Lung microvascular endothelial cell (primary cell): ENCODE measurements at regions not wholly inside any gene's neighbourhood (a gene's known extent, or its start where the extent isn't known, plus 50 kb on each side); places are given as distances from the start of the nearest gene placed in this dataset.
"Not testable (repeated sequence)": the region's sequence is repeated elsewhere in the genome, so short reads cannot be mapped to it uniquely, and the experiment has no call there.

Experiments used
- DNase-seq, 2 donors: peaks; one replicate each; pipeline versions ENCODE4 v3.0.0 to v3.0.0-alpha.2; 2010; ENCODE audit warnings: low read depth in 2 of 2

GRCh38 chr21:38039841-38040240 lies 123.6 kb upstream of the KCNJ6 start:
- no peak for DNase-seq

GRCh38 chr21:38041493-38041892 lies 125.2 kb upstream of the KCNJ6 start:
- DNase-seq = no peak

- no peak for DNase-seq
Observed at GRCh38 chr21:38042246-38042645, 126.0 kb upstream of the KCNJ6 start.

GRCh38 chr21:38048167-38048566 lies 131.9 kb upstream of the KCNJ6 start:
- no peak for DNase-seq

GRCh38 chr21:38054334-38054733 lies 138.1 kb upstream of the KCNJ6 start:
- DNase-seq = no peak

DNA sequence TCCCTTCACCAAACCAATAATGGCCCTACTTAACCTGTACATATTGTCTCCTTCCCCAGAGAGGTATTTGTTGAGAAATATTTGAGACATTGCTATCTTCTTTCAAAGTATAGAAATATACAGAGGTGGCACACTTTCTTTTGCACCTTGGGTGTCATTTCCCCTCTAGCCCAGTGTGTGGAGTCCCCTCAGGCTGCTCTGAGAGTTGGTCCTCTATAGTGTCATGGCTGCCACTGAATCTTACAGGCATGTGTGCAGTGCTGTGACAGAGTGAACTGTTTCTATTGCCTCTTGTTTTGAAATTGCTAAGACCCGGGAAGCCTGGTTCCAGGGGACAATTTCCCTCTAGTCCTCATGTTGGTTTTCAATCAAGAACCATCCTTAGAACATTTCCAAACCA lies 140.2 kb upstream of the KCNJ6 start:
- no peak for DNase-seq

- no peak for DNase-seq
Observed at GRCh38 chr21:38057626-38058025, 141.4 kb upstream of the KCNJ6 start.

DNA sequence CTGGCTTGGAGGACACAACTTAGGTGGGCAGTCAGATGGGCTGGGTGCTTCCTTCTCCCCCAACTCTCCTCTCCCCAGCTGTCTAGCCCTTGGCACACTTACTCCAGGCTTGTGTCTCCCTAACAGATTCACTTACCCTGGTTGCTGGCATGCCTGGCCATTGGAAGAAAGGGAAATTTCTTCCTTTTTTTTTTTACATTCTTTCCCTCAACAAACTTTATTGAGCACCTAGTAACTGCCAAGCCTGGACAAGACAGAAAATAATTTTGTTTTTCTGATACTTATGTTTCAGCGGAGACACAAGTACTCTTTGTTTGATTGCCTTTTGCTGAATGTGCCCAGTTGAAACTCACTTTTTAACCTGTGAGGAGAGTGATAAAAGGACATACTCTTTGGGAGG lies 144.3 kb upstream of the KCNJ6 start:
- DNase-seq = no peak

DNA sequence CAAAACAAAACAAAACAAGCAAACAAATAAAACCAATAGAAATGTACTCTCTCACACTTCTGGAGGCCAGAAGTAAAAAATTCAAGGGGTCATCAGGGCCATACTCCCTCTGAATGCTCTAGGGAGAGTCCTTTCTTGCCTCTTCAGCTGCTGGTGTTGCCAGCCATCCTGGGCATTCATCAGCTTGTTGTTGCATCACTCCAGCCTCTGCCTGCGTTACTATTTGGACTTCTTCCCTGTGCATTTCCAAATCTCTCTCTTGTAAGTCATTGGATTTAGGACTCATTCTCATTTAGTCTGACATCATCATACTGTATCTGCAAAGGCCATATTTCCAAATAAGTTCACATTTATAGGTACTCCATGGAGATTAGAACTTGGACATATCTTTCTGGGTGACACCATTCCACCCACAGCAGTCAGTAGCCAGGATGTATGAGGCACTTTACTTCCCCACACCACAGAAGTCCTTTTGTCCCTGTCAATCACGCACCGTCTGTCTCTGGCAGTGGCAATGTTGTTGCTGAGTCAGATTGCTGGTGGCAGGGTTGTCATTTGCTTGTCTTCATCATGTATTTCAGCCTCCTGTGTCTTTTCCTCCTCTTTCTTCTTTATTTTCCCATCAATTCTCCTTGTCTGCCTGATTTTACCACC lies 151.0 kb upstream of the KCNJ6 start:
- DNase-seq = no peak

DNA sequence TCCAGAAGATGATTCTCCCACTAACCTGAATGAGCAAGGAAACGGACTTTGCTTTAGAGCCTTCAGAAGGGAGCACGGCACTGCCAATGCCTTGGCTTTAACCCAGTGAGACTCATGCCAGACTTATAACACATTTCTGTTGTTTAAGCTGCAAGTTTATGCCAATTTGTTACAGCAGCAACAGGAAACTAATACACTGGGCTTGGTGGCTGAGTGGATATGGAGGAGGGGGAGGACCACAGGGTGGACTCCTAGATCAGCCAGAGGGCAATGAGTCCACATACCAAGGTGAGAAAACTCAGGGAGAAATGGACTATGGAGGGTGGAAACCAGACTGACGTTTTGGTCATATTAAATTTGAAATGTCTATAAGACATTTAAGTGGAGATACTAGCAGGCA lies 156.2 kb upstream of the KCNJ6 start:
- no peak for DNase-seq

- DNase-seq = peak in 1 of 2 donors; percentile 29
Observed at GRCh38 chr21:38075833-38076587, 159.8 kb upstream of the KCNJ6 start.

DNA sequence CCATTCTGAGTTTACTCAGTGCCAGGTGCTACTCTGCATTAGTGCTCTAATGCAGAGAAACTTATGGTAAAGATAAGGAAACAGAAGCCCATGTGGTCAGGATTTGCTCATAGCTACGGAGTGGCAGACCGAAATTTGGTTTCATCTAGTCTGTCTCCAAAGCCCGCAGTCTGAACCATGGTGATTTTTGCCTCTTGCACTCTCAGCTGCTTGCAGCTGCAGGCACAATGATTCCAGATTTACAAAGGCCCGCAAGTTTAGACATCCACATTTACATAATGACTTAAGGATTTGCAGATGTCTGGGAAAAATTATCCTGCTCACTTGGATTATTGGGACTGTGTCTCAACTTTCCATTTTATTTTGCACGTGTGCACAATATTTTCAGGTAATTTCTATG lies 161.3 kb upstream of the KCNJ6 start:
- DNase-seq = no peak

DNA sequence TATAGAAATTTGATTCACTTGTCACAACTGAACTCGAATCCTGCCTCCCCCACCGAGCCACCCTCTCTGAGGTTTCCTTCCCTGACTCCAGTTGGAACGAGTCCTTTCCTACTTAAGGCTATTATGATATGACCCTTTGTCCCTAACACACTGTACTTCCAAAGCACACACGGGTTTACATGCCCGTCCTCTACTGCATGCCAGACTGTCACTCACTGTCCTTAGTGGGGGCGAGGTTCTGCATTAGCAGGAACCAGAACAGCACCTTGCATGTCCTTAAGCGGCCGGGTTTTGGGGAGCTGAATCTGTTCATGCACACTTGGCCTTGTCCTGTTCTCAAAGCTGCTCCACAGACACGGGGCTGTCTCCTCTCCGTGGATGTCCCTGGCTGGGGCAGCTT lies 164.6 kb upstream of the KCNJ6 start:
- no peak for DNase-seq

- DNase-seq = no peak
Observed at GRCh38 chr21:38081708-38082107, 165.5 kb upstream of the KCNJ6 start.

- no peak for DNase-seq
Observed at GRCh38 chr21:38082936-38083485, 166.8 kb upstream of the KCNJ6 start.

DNA sequence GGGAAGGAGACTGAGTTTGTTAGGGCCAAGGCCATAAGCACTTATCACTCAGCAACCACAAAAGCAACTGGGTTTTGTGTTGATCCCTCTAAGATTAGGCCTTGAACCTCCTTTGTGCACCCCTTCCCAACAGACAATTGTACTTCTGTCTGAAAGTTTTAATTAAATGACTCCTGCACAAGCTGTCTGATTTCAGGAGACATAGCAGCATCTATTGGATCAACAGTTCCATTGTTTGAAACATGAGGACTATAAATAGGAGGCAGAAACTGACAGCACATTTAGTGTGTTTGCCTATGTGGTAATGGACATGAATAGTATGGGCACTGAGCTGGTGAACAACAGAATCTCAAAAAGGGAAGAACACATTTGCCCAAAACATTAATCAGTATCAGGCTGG lies 167.3 kb upstream of the KCNJ6 start:
- DNase-seq = no peak

- no peak for DNase-seq
Observed at GRCh38 chr21:38086580-38086979, 170.2 kb upstream of the KCNJ15 start.

GRCh38 chr21:38088916-38089762 lies 167.7 kb upstream of the KCNJ15 start:
- DNase-seq = no peak

DNA sequence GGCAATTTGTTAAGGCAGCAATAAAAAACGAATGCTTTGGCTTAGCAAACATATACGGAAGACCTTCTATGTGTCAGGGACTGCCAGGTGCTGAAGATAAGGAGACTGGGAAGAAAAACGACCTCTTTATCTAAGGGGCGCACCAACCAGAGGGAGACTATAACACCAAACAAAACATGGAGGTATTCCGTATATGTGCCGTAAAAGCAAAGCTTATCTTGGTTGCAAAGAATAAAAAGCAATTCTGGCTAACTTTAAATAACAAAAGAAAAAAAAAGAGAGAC lies 167.1 kb upstream of the KCNJ15 start:
- no peak for DNase-seq

DNA sequence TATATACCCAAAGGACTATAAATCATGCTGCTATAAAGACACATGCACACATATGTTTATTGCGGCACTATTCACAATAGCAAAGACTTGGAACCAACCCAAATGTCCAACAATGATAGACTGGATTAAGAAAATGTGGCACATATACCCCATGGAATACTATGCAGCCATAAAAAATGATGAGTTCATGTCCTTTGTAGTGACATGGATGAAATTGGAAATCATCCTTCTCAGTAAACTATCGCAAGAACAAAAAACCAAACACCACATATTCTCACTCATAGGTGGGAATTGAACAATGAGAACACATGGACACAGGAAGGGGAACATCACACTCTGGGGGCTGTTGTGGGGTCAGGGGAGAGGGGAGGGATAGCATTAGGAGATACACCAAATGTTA lies 165.7 kb upstream of the KCNJ15 start:
- DNase-seq = not testable (repeated sequence)

- DNase-seq = no peak
Observed at GRCh38 chr21:38092051-38092450, 164.7 kb upstream of the KCNJ15 start.

DNA sequence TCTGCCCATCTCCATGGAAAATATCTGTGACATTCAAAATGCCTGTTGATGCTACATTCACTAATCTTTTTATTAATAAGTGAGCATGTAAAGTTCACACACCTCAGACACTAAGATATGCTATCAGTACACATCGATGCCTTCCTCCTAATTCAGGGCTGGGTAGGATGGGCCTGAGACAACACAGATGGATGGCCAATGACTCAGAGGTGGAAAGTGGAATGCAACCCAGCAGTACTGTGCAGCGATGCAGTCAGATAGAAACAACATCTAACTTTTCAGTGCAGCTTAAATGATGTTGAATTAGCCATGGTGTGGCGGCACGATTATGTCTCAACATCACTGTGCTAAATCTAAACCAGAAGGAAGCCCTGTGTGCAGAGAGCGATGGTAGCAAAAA lies 161.6 kb upstream of the KCNJ15 start:
- no peak for DNase-seq
